Gastrocnemius medialis (tissue), 4 donors: ENCODE measurements at regions not wholly inside any gene's neighbourhood (a gene's known extent, or its start where the extent isn't known, plus 50 kb on each side); places are given as distances from the start of the nearest gene placed in this dataset.
A peak's percentile ranks its signal among the peaks of the same experiment; 100 is the strongest.

Source experiments
- ATAC-seq, 2 donors: fragments of 150-250 bp; one replicate each; pipeline ENCODE4 v1.9.1; 2016
- DNase-seq, 2 donors: peaks; one replicate each; pipeline ENCODE4 v3.0.0-alpha.2; 2019
- H3K27ac ChIP-seq, 4 donors: fragments of 200-600 bp; sonication (generic); 1 replicate in 1 of 4; 2 replicates in 3 of 4; pipeline ENCODE4 v1.5.1; 2016 to 2018; ENCODE audit warnings: mild to moderate bottlenecking in 2 of 4, moderate library complexity in 1 of 4
- H3K27me3 ChIP-seq, 3 donors: fragments of 200-600 bp; sonication (generic) in 2 of 3; 1 replicate in 1 of 3; 2 replicates in 2 of 3; pipeline versions ENCODE4 v1.5.1 to v1.6.0; 2016 to 2019; ENCODE audit warnings: mild to moderate bottlenecking in 1 of 3, moderate library complexity in 1 of 3
- H3K36me3 ChIP-seq, 2 donors: fragments of 200-600 bp; sonication (generic) in 1 of 2; one replicate each; pipeline ENCODE4 v1.5.1; 2017 to 2018
- H3K4me1 ChIP-seq, 2 donors: fragments of 200-600 bp; sonication (generic) in 1 of 2; one replicate each; pipeline ENCODE4 v1.5.1; 2016 to 2017; ENCODE audit warnings: mild to moderate bottlenecking in 2 of 2
- H3K4me3 ChIP-seq, 4 donors: fragments of 200-600 bp; sonication (generic) in 3 of 4; 1 replicate in 1 of 4; 2 replicates in 3 of 4; pipeline ENCODE4 v1.5.1; 2016 to 2019; ENCODE audit warnings: mild to moderate bottlenecking in 2 of 4
- H3K9me3 ChIP-seq, 3 donors: fragments of 200-600 bp; sonication (generic) in 2 of 3; 1 replicate in 1 of 3; 2 replicates in 2 of 3; pipeline ENCODE4 v1.5.1; 2016 to 2019
- POLR2A ChIP-seq, 2 donors: fragments of 450-650 bp; IDR thresholded peaks; one replicate each; pipeline ENCODE4 v1.6.1; 2017; ENCODE audit warnings: antibody characterized with exemption in 2 of 2, mild to moderate bottlenecking in 2 of 2, moderate library complexity in 2 of 2
- in situ Hi-C, 4 donors: fragments of 200-750 bp; cut with MboI; loops; one replicate each; pipeline versions ENCODE4 v1.15.0 to v1.8.0; 2017; ENCODE audit warnings: low sequenced_read_pairs in 4 of 4
- intact Hi-C: fragments of 100-400 bp; cut with DNase I; formaldehyde crosslinking; loops from one replicate; pipeline ENCODE4 v1.15.1; 2023; ENCODE audit warnings: low total_unique reads
- TF ChIP-seq, protein P1 (sequence below), 5 experiments: fragments of 450-650 bp in 3 of 5; fragments of 200-600 bp in 2 of 5; sonication (generic) in 2 of 5; IDR thresholded peaks in 4 of 5; conservative IDR thresholded peaks in 1 of 5; 1 replicate in 4 of 5; 2 replicates in 1 of 5; pipeline ENCODE4 v1.5.1; 2016 to 2019; ENCODE audit warnings: antibody characterized with exemption in 5 of 5, mild to moderate bottlenecking in 3 of 5, moderate library complexity in 3 of 5

DNA sequence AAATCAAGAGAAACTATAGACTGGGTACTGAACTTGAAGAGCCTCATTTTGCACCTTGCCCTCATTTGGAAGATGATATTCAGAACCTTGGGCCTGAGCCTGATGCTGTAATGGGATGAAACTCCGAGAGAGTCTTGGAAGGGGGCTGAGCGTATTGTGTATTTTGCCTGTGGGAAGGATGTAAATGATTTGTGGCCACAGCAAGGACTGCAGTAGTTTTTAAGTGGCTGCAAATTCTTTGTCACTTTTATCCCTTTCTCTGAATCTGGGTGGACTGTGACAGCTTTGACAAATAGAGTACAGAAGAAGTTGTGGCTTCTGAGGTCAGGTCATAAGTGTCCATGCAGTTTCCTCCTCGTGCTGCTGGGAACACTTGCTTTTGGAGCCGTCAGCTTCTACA is 221.2 kb downstream of the ADRA2A start:
- intact Hi-C loops (no loop called here), in situ Hi-C loops (no loop called here)
- Histone ChIP-seq H3K9me3 (no peaks in the 10 kb centered on the region), H3K4me3 (no peak overlapping the region), H3K27me3 (no peaks in the 10 kb centered on the region), H3K36me3 (no peaks in the 10 kb centered on the region), H3K4me1 (no peaks in the 10 kb centered on the region), H3K27ac (no peak overlapping the region)
- DNase-seq (no peak), ATAC-seq (no peak)
- TF ChIP-seq POLR2A (IDR thresholded peaks at IDR 0.05) = no peak
- TF ChIP-seq, protein P1, sequence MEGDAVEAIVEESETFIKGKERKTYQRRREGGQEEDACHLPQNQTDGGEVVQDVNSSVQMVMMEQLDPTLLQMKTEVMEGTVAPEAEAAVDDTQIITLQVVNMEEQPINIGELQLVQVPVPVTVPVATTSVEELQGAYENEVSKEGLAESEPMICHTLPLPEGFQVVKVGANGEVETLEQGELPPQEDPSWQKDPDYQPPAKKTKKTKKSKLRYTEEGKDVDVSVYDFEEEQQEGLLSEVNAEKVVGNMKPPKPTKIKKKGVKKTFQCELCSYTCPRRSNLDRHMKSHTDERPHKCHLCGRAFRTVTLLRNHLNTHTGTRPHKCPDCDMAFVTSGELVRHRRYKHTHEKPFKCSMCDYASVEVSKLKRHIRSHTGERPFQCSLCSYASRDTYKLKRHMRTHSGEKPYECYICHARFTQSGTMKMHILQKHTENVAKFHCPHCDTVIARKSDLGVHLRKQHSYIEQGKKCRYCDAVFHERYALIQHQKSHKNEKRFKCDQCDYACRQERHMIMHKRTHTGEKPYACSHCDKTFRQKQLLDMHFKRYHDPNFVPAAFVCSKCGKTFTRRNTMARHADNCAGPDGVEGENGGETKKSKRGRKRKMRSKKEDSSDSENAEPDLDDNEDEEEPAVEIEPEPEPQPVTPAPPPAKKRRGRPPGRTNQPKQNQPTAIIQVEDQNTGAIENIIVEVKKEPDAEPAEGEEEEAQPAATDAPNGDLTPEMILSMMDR (IDR thresholded peaks at IDR 0.05 in 4 of 5, conservative IDR thresholded peaks at IDR 0.05 in 1 of 5) = no peak

DNA sequence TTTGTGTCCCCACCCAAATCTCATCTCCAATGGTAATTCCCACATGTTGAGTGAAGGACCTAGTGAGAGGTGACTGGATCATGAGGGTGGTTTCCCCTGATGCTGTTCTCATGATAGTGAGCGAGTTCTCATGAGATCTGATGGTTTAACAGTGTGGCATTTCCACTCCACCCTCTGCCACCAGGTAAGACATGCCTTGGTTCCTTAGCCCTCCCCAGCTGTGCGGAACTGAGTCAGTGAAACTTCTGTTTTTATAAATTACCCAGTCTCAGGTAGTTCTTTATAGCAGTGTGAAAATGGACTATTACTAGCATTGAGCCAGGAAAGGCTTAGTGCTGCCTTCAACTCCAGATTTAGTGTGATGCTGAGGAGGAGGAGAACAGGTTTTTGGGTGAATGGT is 222.2 kb downstream of the ADRA2A start:
- H3K4me3 ChIP-seq = no peak overlapping the region
- ATAC-seq = no peak
- no peaks in the 10 kb centered on the region for H3K9me3 ChIP-seq
- H3K27me3 ChIP-seq = no peaks in the 10 kb centered on the region
- no peaks in the 10 kb centered on the region for H3K36me3 ChIP-seq
- DNase-seq = no peak
- TF ChIP-seq, protein P1 (IDR thresholded peaks at IDR 0.05 in 4 of 5, conservative IDR thresholded peaks at IDR 0.05 in 1 of 5) = no peak
- no peak for TF ChIP-seq POLR2A (IDR thresholded peaks at IDR 0.05)
- H3K4me1 ChIP-seq = no peaks in the 10 kb centered on the region
- intact Hi-C loops (no loop called here), in situ Hi-C loops (no loop called here)
- H3K27ac ChIP-seq = no peak overlapping the region

DNA sequence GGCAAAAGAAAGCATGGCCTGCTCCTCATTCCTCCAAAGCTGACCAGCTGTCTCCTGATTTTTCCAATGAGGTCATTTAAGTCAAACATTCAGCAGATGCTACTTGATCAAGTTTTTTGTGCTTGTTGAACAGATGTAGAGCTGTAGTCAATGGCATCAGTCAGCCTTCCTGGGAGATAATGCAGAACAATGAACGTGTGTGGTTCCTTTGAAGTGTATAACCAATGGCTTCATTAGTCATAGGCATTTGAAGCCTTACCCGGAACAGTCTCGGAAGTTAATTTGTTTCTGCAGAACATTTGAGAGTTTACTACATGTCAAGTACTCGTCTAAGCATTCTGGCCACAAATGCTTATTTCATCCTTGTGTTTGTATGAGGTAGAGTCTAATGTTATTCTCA is 227.1 kb downstream of the ADRA2A start:
- no peaks in the 10 kb centered on the region for H3K9me3 ChIP-seq
- intact Hi-C loops = no loop called here
- no peaks in the 10 kb centered on the region for H3K36me3 ChIP-seq
- H3K4me3 ChIP-seq = no peak overlapping the region
- no peaks in the 10 kb centered on the region for H3K27me3 ChIP-seq
- TF ChIP-seq, protein P1 (IDR thresholded peaks at IDR 0.05 in 4 of 5, conservative IDR thresholded peaks at IDR 0.05 in 1 of 5) = no peak
- no peak for ATAC-seq
- H3K27ac ChIP-seq = no peak overlapping the region
- in situ Hi-C loops = no loop called here
- no peaks in the 10 kb centered on the region for H3K4me1 ChIP-seq
- DNase-seq = no peak

DNA sequence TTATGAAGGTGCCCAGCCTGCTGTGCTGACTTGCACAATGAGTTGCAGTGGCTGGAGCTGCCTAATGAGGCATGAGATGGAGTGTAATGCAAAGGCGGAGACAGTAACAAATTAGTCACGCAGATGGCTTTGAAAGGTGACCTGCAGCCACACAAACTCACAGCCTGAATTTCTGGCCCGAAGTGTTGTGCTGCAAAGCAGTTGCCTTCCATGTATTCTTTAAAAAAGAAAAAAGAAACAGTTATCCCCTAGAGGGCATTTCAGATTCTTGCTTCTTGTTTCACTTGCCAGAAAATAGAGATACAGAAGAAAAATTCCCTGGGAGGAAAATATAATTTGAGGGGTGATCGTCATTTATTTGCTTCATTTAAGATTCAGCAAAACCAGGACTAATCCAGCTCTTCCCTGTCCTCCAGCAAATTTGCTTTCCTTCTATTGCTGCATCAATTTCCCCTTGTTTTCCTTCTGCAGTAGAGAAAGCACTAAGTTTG is 239.9 kb downstream of the ADRA2A start:
- intact Hi-C loops = no loop called here
- Histone ChIP-seq H3K4me1 (no peaks in the 10 kb centered on the region), H3K27ac (no peak overlapping the region), H3K4me3 (peak overlapping the region in 2 of 4 donors; percentile 13 to 25), H3K36me3 (no peaks in the 10 kb centered on the region), H3K27me3 (no peaks in the 10 kb centered on the region), H3K9me3 (no peaks in the 10 kb centered on the region)
- no peak for DNase-seq
- no peak for ATAC-seq
- in situ Hi-C loops = no loop called here
- no peak for TF ChIP-seq POLR2A (IDR thresholded peaks at IDR 0.05)
- TF ChIP-seq, protein P1 (IDR thresholded peaks at IDR 0.05 in 4 of 5, conservative IDR thresholded peaks at IDR 0.05 in 1 of 5) = no peak

DNA sequence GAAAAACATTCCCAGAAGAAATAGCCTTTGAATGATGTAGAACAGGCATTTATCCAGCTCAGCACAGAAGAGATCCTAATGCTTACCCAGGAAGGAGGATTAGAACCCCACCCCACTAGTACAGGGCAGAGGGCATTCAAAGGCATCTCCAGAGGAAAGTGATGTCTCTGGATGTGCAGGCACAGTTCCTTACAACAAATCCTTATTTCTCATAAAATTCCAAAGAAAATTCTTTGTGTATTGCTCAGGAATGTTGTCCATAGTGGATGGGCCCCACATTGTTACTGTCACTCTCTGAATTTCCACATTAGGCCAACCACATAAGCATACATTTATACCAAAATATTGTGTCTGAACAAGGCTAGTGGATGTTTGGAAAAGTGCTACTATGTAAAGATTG is 243.0 kb downstream of the ADRA2A start:
- Histone ChIP-seq H3K27ac (no peak overlapping the region), H3K36me3 (no peaks in the 10 kb centered on the region), H3K4me1 (no peaks in the 10 kb centered on the region), H3K9me3 (no peaks in the 10 kb centered on the region), H3K4me3 (no peak overlapping the region), H3K27me3 (peaks cover 0 to 3% (median 0%) of the 10 kb centered on the region in 3 donors)
- DNase-seq (no peak), ATAC-seq (no peak)
- TF ChIP-seq, protein P1 (IDR thresholded peaks at IDR 0.05 in 4 of 5, conservative IDR thresholded peaks at IDR 0.05 in 1 of 5) = no peak
- TF ChIP-seq POLR2A (IDR thresholded peaks at IDR 0.05) = no peak
- in situ Hi-C loops (no loop called here), intact Hi-C loops (no loop called here)
